HCT116 (cell line): ENCODE measurements at regions not wholly inside any gene's neighbourhood (a gene's known extent, or its start where the extent isn't known, plus 50 kb on each side); places are given as distances from the start of the nearest gene placed in this dataset.

ENCODE experiments used
- ATAC-seq: fragments of 200-7000 bp; cut with Tn5 transposase; 2 replicates; pipeline ENCODE4 v1.9.1; 2020; ENCODE audit warnings: mild to moderate bottlenecking, moderate library complexity
- BruUV-seq: library from RNA; stranded (reverse); fragments of 400-500 nt; replicated peaks from 2 replicates; lab custom pipeline; 2021; lab: Mats Ljungman, UMichigan
- CTCF ChIA-PET: fragments of 300-600 bp; sonication (Branson Sonifier 250); formaldehyde crosslinking; loops from one replicate; lab custom pipeline; 2021; ENCODE audit warnings: antibody characterized with exemption; lab: Charles Lee
- POLR2A ChIA-PET: fragments of 300-600, 350-600 bp; sonication (Branson Sonifier 250); formaldehyde crosslinking; loops from one replicate; lab custom pipeline; 2021; ENCODE audit warnings: antibody characterized with exemption; lab: Charles Lee
- RAD21 ChIA-PET, 2 experiments: fragments of 300-600 bp; sonication (Branson Sonifier 250); formaldehyde crosslinking; loops; one replicate each; lab custom pipeline; 2023; ENCODE audit warnings: low total read pairs in 2 of 2; ENCODE audit not compliant: uncharacterized antibody in 2 of 2, unreplicated experiment in 2 of 2, low non-redundant PET in 1 of 2; lab: Charles Lee
- DNase-seq: peaks from one replicate; pipeline ENCODE4 v3.0.0-alpha.2; 2010; ENCODE audit warnings: low read depth, low spot score
- H2AFZ ChIP-seq: fragments of 200-600 bp; shearing (Covaris generic), sonication (generic); 2 replicates; pipeline ENCODE4 v1.6.1; 2017; ENCODE audit warnings: low read depth, mixed run types, mixed read lengths, antibody characterized with exemption, low read length; ENCODE audit not compliant: poor library complexity, severe bottlenecking
- H3K27ac ChIP-seq: 2 replicates; pipeline ENCODE4 v1.5.1; 2012; ENCODE audit warnings: low read depth, low read length
- H3K27me3 ChIP-seq: fragments of 200-600 bp; sonication (generic); 2 replicates; pipeline ENCODE4 v1.6.1; 2016; ENCODE audit warnings: mixed run types, low read length, mixed read lengths; ENCODE audit not compliant: insufficient read depth
- H3K36me3 ChIP-seq, 2 experiments: fragments of 200-500 bp in 1 of 2; fragments of 200-600 bp in 1 of 2; sonication (Bioruptor generic) in 1 of 2; sonication (generic) in 1 of 2; 2 replicates each; pipeline versions ENCODE4 v1.5.1 to v1.6.1; 2014 to 2016; ENCODE audit warnings: low read length in 2 of 2, inconsistent platforms in 1 of 2, mixed read lengths in 1 of 2, mixed run types in 1 of 2; ENCODE audit not compliant: insufficient read depth in 2 of 2, control insufficient read depth in 1 of 2
- H3K4me1 ChIP-seq, 2 experiments: fragments of 200-600 bp in 1 of 2; sonication (generic) in 1 of 2; 2 replicates each; pipeline versions ENCODE4 v1.5.1 to v1.6.1; 2012 to 2017; ENCODE audit warnings: low read length in 2 of 2, inconsistent platforms in 1 of 2, mild to moderate bottlenecking in 1 of 2, mixed read lengths in 1 of 2, mixed run types in 1 of 2, moderate library complexity in 1 of 2; ENCODE audit not compliant: insufficient read depth in 2 of 2, control insufficient read depth in 1 of 2
- H3K4me2 ChIP-seq: fragments of 200-600 bp; sonication (generic); 2 replicates; pipeline ENCODE4 v1.6.1; 2017; ENCODE audit warnings: mixed run types, low read length, mixed read lengths
- H3K4me3 ChIP-seq, 2 experiments: fragments of 200-600 bp in 1 of 2; sonication (generic) in 1 of 2; replicated peaks in 1 of 2; 2 replicates each; pipeline ENCODE4 v1.5.1; 2011 to 2016; ENCODE audit warnings: low read length in 2 of 2, control low read depth in 1 of 2, low read depth in 1 of 2, mild to moderate bottlenecking in 1 of 2, mixed read lengths in 1 of 2, mixed run types in 1 of 2
- H3K79me2 ChIP-seq: fragments of 200-600 bp; sonication (generic); 2 replicates; pipeline ENCODE4 v1.6.1; 2017; ENCODE audit warnings: mild to moderate bottlenecking, mixed run types, low read length, moderate library complexity, mixed read lengths; ENCODE audit not compliant: insufficient read depth
- H3K9ac ChIP-seq: fragments of 200-600 bp; sonication (generic); 2 replicates; pipeline ENCODE4 v1.6.1; 2016; ENCODE audit warnings: low read length, mixed read lengths
- H3K9me2 ChIP-seq: fragments of 200-600 bp; sonication (generic), shearing (Covaris generic); 2 replicates; pipeline ENCODE4 v1.6.1; 2017; ENCODE audit warnings: mixed run types, mild to moderate bottlenecking, moderate library complexity; ENCODE audit not compliant: insufficient read depth
- H3K9me3 ChIP-seq, 2 experiments: fragments of 200-500 bp in 1 of 2; fragments of 200-600 bp in 1 of 2; sonication (Bioruptor generic) in 1 of 2; sonication (generic) in 1 of 2; 2 replicates each; pipeline ENCODE4 v1.6.1; 2014 to 2017; ENCODE audit warnings: low read length in 2 of 2, mixed read lengths in 2 of 2, inconsistent platforms in 1 of 2, low read depth in 1 of 2, mild to moderate bottlenecking in 1 of 2, mixed run types in 1 of 2, moderate library complexity in 1 of 2; ENCODE audit not compliant: control insufficient read depth in 1 of 2, insufficient read depth in 1 of 2
- H4K20me1 ChIP-seq: fragments of 200-600 bp; sonication (generic), shearing (Covaris generic); 2 replicates; pipeline ENCODE4 v1.6.1; 2017; ENCODE audit warnings: mixed run types, mild to moderate bottlenecking, moderate library complexity; ENCODE audit not compliant: insufficient read depth
- ATF3 ChIP-seq: IDR thresholded peaks from 2 replicates; pipeline ENCODE4 v1.6.1; 2012
- CEBPB ChIP-seq: IDR thresholded peaks from 2 replicates; pipeline ENCODE4 v1.6.1; 2012; ENCODE audit warnings: low read depth
- CTCF ChIP-seq, 3 experiments: fragments of 200-600 bp in 1 of 3; sonication (generic) in 1 of 3; IDR thresholded peaks in 2 of 3; conservative IDR thresholded peaks in 1 of 3; 2 replicates each; pipeline ENCODE4 v1.5.1; 2012 to 2017; ENCODE audit warnings: low read depth in 2 of 3, low read length in 2 of 3, antibody characterized with exemption in 1 of 3, borderline replicate concordance in 1 of 3, control low read depth in 1 of 3, mild to moderate bottlenecking in 1 of 3, mixed read lengths in 1 of 3, mixed run types in 1 of 3, moderate library complexity in 1 of 3; ENCODE audit not compliant: insufficient read depth in 1 of 3
- EGR1 ChIP-seq: IDR thresholded peaks from 2 replicates; pipeline ENCODE4 v1.6.1; 2012; ENCODE audit warnings: low read depth
- ELF1 ChIP-seq: IDR thresholded peaks from 2 replicates; pipeline ENCODE4 v1.6.1; 2012; ENCODE audit warnings: low read depth, borderline replicate concordance
- EZH2 ChIP-seq: fragments of 200-600 bp; sonication (generic); IDR thresholded peaks from 2 replicates; pipeline ENCODE4 v1.6.1; 2017; ENCODE audit warnings: antibody characterized with exemption, mixed run types
- FOSL1 ChIP-seq: IDR thresholded peaks from 2 replicates; pipeline ENCODE4 v1.6.1; 2012; ENCODE audit warnings: low read depth
- POLR2A ChIP-seq: IDR thresholded peaks from 2 replicates; pipeline ENCODE4 v1.7.0; 2011; ENCODE audit warnings: borderline replicate concordance; ENCODE audit not compliant: insufficient read depth, insufficient read length; ENCODE audit errors: extremely low read depth
- SIN3A ChIP-seq: IDR thresholded peaks from 2 replicates; pipeline ENCODE4 v1.6.1; 2012; ENCODE audit warnings: low read depth
- ZNF274 ChIP-seq: fragments of 200-500 bp; sonication (Bioruptor generic); IDR thresholded peaks from 2 replicates; pipeline ENCODE4 v1.6.1; 2014; ENCODE audit warnings: mild to moderate bottlenecking, low read depth, low read length, inconsistent platforms
- intact Hi-C: fragments of 100-400 bp; cut with micrococcal nuclease; formaldehyde crosslinking; loops from 2 replicates; pipeline ENCODE4 v1.10.0; 2022
- TF ChIP-seq, protein P1 (sequence below): IDR thresholded peaks from 2 replicates; pipeline ENCODE4 v1.6.1; 2012; ENCODE audit warnings: low read depth
- TF ChIP-seq, protein P2 (sequence below): IDR thresholded peaks from 2 replicates; pipeline ENCODE4 v1.6.1; 2011; ENCODE audit warnings: mild to moderate bottlenecking, low read length, moderate library complexity; ENCODE audit not compliant: insufficient replicate concordance; ENCODE audit errors: extremely low read depth
- TF ChIP-seq, protein P3 (sequence below): IDR thresholded peaks from 2 replicates; pipeline ENCODE4 v1.6.1; 2012

- DNase-seq = no peak
- no peaks in the 10 kb centered on the region for H3K36me3 ChIP-seq
- H2AFZ ChIP-seq = no peak overlapping the region
- no TSS peak for BruUV-seq
- POLR2A ChIA-PET = no interaction called here
- H3K4me1 ChIP-seq = no peaks in the 10 kb centered on the region
- H3K9me3 ChIP-seq = no peaks in the 10 kb centered on the region
- no peak overlapping the region for H3K4me2 ChIP-seq
- H3K27ac ChIP-seq = no peak overlapping the region
- H3K27me3 ChIP-seq = no peaks in the 10 kb centered on the region
- no peak overlapping the region for H3K9ac ChIP-seq
- RAD21 ChIA-PET = no interaction called here
- TF ChIP-seq, protein P1, sequence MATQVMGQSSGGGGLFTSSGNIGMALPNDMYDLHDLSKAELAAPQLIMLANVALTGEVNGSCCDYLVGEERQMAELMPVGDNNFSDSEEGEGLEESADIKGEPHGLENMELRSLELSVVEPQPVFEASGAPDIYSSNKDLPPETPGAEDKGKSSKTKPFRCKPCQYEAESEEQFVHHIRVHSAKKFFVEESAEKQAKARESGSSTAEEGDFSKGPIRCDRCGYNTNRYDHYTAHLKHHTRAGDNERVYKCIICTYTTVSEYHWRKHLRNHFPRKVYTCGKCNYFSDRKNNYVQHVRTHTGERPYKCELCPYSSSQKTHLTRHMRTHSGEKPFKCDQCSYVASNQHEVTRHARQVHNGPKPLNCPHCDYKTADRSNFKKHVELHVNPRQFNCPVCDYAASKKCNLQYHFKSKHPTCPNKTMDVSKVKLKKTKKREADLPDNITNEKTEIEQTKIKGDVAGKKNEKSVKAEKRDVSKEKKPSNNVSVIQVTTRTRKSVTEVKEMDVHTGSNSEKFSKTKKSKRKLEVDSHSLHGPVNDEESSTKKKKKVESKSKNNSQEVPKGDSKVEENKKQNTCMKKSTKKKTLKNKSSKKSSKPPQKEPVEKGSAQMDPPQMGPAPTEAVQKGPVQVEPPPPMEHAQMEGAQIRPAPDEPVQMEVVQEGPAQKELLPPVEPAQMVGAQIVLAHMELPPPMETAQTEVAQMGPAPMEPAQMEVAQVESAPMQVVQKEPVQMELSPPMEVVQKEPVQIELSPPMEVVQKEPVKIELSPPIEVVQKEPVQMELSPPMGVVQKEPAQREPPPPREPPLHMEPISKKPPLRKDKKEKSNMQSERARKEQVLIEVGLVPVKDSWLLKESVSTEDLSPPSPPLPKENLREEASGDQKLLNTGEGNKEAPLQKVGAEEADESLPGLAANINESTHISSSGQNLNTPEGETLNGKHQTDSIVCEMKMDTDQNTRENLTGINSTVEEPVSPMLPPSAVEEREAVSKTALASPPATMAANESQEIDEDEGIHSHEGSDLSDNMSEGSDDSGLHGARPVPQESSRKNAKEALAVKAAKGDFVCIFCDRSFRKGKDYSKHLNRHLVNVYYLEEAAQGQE = no peak
- no peak for TF ChIP-seq POLR2A
- TF ChIP-seq CTCF (IDR thresholded peaks at IDR 0.05 in 2 of 3, conservative IDR thresholded peaks at IDR 0.05 in 1 of 3; ENCODE audit: borderline replicate concordance in 1 of 3, insufficient read depth in 1 of 3, low read depth in 2 of 3, low read length in 2 of 3) = no peak
- no peak for TF ChIP-seq ATF3
- TF ChIP-seq CEBPB = no peak
- TF ChIP-seq, protein P2, sequence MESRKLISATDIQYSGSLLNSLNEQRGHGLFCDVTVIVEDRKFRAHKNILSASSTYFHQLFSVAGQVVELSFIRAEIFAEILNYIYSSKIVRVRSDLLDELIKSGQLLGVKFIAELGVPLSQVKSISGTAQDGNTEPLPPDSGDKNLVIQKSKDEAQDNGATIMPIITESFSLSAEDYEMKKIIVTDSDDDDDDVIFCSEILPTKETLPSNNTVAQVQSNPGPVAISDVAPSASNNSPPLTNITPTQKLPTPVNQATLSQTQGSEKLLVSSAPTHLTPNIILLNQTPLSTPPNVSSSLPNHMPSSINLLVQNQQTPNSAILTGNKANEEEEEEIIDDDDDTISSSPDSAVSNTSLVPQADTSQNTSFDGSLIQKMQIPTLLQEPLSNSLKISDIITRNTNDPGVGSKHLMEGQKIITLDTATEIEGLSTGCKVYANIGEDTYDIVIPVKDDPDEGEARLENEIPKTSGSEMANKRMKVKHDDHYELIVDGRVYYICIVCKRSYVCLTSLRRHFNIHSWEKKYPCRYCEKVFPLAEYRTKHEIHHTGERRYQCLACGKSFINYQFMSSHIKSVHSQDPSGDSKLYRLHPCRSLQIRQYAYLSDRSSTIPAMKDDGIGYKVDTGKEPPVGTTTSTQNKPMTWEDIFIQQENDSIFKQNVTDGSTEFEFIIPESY = no peak
- TF ChIP-seq EGR1 = no peak
- TF ChIP-seq FOSL1 = no peak
- no peak for TF ChIP-seq SIN3A
- TF ChIP-seq, protein P3, sequence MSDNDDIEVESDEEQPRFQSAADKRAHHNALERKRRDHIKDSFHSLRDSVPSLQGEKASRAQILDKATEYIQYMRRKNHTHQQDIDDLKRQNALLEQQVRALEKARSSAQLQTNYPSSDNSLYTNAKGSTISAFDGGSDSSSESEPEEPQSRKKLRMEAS = no peak
- TF ChIP-seq ZNF274 = no peak
- no peak for TF ChIP-seq ELF1
- no peak for TF ChIP-seq EZH2
- TF ChIP-seq, all 23 proteins: peak for 0
- no peaks in the 10 kb centered on the region for H4K20me1 ChIP-seq
- no peaks in the 10 kb centered on the region for H3K9me2 ChIP-seq
- CTCF ChIA-PET = no interaction called here
- intact Hi-C loops = no loop called here
- no peak overlapping the region for H3K4me3 ChIP-seq
- H3K79me2 ChIP-seq = no peaks in the 10 kb centered on the region
- ATAC-seq = no peak
Observed at GRCh38 chr5:34535944-34536623, 120.0 kb upstream of the RAI14 start.
